ENCODE measurements at regions not wholly inside any gene's neighbourhood (a gene's known extent, or its start where the extent isn't known, plus 50 kb on each side); places are given as distances from the start of the nearest gene placed in this dataset.

DNA sequence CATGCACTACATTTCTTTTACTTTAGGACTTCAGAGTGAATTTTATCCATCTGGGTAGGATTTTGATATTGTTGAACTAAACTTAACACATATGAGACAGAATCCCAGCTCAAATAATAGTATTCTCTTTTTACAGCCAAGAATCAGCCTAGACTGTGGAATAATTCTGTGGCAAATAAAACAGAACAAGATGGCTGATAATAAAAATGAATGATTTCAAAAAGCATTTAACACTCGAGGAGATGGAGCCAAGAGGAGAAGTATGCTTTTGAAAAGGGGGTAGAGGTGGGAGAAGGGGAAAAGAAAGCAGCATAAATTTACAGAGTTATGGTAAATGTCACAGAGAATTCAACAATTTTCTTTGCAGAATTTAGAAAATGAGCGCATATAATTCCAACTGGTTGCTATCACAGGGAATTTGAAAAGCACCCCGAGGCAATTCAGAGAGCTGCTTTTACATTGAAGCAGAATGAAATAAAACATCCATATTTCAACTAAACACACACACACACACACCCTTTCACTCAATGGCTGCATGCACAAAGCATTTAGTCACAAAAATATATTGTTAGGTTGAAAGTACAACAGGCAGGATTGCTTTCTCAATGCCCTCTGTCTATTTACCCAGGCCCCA, 60.2 kb upstream of the DMAC1 start:
- DNase-seq, result no peak

DNA sequence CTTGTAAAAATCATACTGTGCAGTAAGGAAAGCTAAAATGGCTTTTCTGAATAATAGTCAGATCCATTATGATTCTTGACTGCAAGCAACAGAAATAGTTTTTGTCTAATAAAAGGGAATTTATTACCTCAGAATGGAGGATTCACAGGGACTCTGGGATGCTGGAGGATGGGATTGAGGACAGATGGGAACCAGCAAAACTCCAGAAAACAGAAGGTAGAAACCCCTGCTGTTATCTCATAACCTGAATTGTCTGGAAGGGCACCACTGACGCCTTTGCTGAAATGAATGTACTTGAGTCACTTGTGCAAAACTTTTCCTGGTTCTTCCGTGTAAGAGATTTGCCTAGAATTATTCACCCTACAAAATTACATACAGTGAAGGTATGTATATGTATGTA, 58.6 kb upstream of the DMAC1 start:
- no peak for DNase-seq

DNA sequence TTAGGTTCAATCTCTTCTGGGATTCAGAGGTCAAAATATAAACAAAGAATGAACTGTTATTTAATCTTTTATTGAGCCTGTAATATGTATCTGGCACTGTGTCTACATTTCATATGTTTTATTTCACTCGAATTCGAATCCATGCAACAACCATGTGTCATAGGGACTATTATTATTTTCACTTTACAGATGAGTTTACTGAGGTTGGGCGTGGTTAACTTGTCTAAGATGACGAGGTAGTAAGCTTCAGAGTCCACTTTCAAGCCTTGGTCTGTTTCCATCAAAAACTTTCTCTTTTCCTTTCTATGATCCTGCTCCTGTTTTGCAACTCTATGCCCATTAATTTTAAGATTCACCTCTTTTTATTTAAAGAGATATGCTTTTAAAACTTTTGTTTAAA, 55.2 kb upstream of the DMAC1 start:
- DNase-seq, result no peak

Data from NCI-H774 (cell line).